DMS153 treated with DMSO at 0.1 percent for 48 hours (cell line): ENCODE measurements at regions not wholly inside any gene's neighbourhood (a gene's known extent, or its start where the extent isn't known, plus 50 kb on each side); places are given as distances from the start of the nearest gene placed in this dataset.
"Not testable (repeated sequence)": the region's sequence is repeated elsewhere in the genome, so short reads cannot be mapped to it uniquely, and the experiment has no call there.

Experiments used
- DNase-seq: peaks from one replicate; lab custom pipeline; 2025; ENCODE audit not compliant: unreplicated experiment; lab: John Stamatoyannopoulos, UW

- no peak for DNase-seq
These were observed 108.7 kb upstream of the RHOBTB1 start for GRCh38 chr10:61052469-61053205.

GRCh38 chr10:61051344-61051743, 107.4 kb upstream of the RHOBTB1 start:
- DNase-seq: no peak

GRCh38 chr10:61050120-61050745, 106.2 kb upstream of the RHOBTB1 start:
- no peak for DNase-seq

- DNase-seq: no peak
These were observed 105.4 kb upstream of the RHOBTB1 start for GRCh38 chr10:61049386-61049785.

GRCh38 chr10:61047788-61048560, 104.0 kb upstream of the RHOBTB1 start:
- DNase-seq: no peak

GRCh38 chr10:61047081-61047480, 103.1 kb upstream of the RHOBTB1 start:
- no peak for DNase-seq

GRCh38 chr10:61045480-61045879, 101.5 kb upstream of the RHOBTB1 start:
- DNase-seq: not testable (repeated sequence)

- no peak for DNase-seq
These were observed 98.5 kb upstream of the RHOBTB1 start for GRCh38 chr10:61042533-61042932.

GRCh38 chr10:61040399-61041016, 96.5 kb upstream of the RHOBTB1 start:
- no peak for DNase-seq

GRCh38 chr10:61039868-61040267, 95.9 kb upstream of the RHOBTB1 start:
- DNase-seq: no peak

- not testable (repeated sequence) for DNase-seq
These were observed 93.4 kb upstream of the RHOBTB1 start for GRCh38 chr10:61037261-61037830.

- DNase-seq: not testable (repeated sequence)
These were observed 92.2 kb upstream of the RHOBTB1 start for GRCh38 chr10:61036148-61036547.

- no peak for DNase-seq
These were observed 87.4 kb upstream of the RHOBTB1 start for GRCh38 chr10:61031341-61031740.

GRCh38 chr10:61029411-61029810, 85.4 kb upstream of the RHOBTB1 start:
- DNase-seq: no peak

GRCh38 chr10:61028861-61029361, 84.9 kb upstream of the RHOBTB1 start:
- no peak for DNase-seq

- DNase-seq: no peak
These were observed 80.8 kb upstream of the RHOBTB1 start for GRCh38 chr10:61024856-61025201.

GRCh38 chr10:61024151-61024855, 80.3 kb upstream of the RHOBTB1 start:
- no peak for DNase-seq

GRCh38 chr10:61023053-61023452, 79.1 kb upstream of the RHOBTB1 start:
- no peak for DNase-seq

GRCh38 chr10:61021926-61022325, 77.9 kb upstream of the RHOBTB1 start:
- DNase-seq: no peak

- DNase-seq: no peak
These were observed 76.6 kb upstream of the RHOBTB1 start for GRCh38 chr10:61020420-61021158.
